Stimulated activated CD4-positive, alpha-beta T cell treated with anti-CD3 and anti-CD28 coated beads, Interleukin-2, amount 100 ng/mL, for 24 hours (primary cell): ENCODE measurements at regions not wholly inside any gene's neighbourhood (a gene's known extent, or its start where the extent isn't known, plus 50 kb on each side); places are given as distances from the start of the nearest gene placed in this dataset.
"Not testable (repeated sequence)": the region's sequence is repeated elsewhere in the genome, so short reads cannot be mapped to it uniquely, and the experiment has no call there.

Experiments
- DNase-seq, 2 donors: peaks; one replicate each; pipeline ENCODE4 v3.0.0-alpha.2; 2020

DNA sequence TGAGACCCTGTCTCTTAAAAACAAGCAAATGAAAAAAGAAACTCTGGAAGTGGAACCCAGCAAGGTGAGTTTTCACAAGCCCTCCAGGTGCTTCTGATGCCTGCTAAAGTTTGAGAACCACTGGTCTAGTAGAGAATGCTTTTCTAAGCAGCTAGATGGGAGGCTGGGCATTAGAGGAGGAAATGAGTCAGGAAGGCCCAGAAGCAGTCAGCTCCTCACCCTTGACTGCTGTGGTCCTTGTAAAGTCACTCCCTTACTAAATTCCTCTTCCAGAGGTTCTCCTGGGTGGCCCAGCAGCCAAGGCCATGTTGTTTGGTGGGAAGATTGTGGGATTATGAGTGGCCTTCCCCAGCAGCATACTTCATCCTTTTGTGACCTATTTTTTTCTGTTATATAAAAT lies 52.0 kb upstream of the FYN start:
- DNase-seq = no peak

DNA sequence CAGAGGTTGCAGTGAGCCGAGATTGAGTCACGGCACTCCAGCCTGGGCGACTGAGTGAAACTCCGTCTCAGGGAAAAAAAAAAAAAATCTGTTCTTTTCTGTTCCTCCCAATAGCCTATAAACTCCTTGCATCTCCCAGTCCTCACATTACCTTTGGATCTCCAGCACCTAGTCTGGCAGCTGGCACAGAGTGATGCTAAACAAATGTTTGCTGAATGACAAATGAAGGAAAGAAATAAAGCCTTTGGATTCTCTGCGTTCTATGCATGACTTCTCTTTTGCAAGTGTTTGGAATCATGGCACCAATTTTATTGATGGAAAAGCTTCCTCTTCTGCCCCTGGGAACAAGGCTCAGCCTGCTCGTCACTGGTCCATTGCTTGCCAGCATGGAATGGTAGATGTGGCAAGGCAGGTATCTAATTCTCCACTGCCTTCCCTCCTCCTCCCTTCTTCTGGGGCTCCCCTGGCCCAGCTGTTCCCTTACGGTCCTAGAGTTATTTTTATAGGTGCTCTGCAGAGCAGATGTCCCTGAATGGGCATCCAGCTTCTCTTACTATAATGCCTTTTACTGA lies 53.6 kb upstream of the FYN start:
- DNase-seq = no peak

DNA sequence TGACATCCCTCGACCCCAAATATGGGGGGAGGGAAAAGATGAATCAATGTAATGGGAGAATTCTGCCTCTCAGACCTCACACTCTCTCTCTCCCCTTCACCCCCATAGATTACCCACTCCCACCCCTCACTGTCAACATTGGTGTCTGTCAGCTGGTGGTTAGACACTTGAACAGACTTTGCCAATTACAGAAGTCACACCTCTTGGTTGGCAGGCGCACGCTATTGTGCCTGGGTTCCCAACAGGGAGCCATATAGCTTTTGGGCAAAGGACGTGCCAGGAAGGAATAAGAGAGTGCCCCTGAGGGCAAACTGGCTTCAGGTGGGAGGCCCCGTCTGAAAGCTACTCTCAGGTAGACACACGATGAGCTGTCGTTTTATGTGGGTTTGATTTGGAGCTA lies 54.1 kb upstream of the FYN start:
- no peak for DNase-seq

DNA sequence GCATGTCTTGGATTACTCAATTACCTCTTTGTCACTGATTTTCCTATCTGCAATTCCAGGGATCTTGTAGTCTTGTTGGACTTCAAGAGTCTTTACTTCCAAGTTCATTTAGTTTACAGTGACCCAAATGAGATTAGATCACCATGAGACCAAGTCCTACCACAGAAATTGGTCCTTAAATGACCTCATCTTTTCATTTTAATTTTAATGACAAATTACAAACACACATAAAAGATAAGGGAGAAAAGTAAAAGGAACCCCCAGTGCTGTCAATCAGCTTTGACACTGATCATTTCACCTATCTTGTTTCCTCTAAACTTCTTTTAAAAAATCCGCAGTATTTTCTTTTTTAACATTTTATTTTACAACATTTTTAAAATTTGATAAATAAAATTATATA lies 54.9 kb upstream of the FYN start:
- DNase-seq = no peak

DNA sequence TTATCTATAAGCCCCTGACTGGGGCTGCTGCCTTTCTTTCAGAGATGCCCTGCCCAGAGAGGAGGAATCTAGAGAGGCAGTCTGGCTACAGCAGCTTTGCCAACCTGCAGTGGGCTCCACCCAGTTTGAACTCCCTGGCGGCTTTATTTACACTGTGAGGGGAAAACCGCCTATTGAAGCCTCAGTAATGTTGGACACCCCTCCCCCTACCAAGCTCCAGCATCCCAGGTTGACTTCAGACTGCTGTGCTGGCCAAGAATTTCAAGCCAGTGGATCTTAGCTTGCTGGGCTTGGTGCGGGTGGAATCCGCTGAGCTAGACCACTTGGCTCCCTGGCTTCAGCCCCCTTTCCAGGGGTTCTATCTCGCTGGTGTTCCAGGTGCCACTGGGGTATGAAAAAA lies 61.4 kb upstream of the FYN start:
- not testable (repeated sequence) for DNase-seq

DNA sequence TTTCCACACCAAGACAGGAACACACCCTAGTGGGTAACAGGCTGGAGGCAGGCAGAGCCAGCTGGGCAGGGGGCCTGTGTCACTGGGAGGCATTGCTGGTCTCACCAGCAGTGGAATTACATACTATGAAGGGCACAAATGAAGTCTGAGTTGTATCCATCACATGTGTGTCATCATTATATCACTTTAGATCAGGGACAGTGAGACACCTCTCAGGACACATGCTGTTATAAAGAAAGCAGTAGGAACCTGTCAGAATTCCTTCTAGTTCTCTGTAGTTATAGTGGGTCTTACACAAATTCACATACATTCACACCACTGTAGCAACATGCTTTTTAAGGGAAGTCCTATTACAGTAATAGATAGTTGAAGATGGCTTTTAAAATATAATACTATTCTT lies 63.5 kb upstream of the FYN start:
- no peak for DNase-seq

DNA sequence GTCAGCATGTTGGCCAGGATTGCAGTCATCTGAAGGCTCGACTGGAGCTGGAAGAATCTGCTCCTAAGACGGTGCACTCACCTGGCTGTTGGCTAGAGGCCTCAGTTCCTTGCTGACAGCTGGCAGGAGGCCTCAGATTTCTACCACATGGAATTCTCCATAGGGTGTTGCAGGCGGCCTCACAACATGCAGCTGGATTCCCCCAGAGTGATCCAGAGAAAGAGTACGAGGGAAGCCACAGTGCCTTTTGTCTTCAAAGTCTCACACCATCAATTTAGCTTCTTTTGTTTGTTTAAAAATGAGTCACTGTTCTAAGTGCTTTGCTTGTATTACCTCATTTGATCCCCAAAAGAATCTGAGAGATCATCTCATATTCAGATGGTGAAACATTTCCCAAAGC lies 65.5 kb upstream of the FYN start:
- DNase-seq = no peak

DNA sequence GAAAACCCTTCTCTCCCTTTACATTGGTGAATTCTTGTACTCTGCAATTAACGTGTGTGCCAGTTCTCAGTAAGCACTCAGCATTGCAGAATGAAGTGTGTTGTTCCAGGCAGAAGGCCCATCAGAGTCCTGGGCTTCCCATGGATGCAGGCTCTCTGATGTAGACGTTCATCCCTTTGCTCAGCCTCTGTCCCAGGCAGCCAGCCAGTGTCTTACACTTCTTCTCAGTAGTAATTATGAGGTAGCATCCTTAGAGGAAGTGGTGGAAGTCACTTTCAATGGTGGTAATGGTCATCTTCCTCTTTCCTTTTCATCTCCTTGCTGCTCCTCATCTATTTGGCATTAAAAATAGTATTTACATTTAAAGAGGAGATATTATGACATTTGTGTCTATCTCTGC lies 66.7 kb upstream of the FYN start:
- DNase-seq = no peak

DNA sequence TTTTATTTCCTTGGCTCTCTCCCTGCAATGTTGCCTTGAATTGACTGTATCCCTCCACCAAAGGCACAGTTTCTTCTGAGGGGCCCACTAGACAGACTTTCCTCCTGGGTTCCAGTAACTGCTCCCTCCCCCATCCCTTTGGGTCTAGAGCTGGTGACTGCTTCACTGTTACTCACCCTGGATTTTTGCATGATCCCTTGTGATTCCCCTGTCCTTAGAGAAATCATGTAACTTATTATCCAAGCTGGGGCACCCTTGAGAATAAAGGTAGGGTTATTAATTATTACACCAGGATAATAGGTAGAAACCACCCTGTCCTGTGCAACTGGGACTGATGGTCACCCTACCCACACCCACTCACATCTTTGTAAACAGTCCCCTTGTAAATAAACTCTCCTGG lies 67.5 kb upstream of the FYN start:
- DNase-seq = no peak

DNA sequence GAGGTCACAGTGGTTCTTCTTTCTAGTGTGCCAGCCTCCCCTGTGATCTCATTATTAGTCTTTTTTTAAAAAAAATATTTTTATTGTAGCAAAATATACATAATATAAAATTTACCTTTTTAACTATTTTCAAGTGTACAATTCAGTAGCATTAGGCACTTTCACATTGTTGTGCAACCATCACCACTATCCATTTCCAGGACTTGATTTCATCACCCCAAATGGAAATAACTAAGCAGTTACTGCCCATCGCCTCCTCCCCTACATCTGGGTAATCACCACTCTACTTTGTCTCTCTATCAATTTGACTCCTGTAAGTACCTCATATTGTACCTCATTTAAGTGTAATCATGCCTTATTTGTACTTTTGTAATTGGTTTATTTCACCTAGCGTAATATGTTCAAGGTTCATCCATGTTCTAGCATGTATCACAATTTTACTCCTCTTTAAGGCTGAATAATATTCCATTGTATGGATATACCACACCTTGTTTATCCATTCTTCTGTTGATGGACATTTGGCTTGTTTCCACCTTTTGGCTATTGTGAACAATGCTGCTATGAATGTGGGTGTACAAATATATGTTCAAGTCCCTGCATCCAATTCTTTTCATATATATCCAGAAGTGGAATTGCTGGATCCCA lies 68.6 kb upstream of the FYN start:
- no peak for DNase-seq

DNA sequence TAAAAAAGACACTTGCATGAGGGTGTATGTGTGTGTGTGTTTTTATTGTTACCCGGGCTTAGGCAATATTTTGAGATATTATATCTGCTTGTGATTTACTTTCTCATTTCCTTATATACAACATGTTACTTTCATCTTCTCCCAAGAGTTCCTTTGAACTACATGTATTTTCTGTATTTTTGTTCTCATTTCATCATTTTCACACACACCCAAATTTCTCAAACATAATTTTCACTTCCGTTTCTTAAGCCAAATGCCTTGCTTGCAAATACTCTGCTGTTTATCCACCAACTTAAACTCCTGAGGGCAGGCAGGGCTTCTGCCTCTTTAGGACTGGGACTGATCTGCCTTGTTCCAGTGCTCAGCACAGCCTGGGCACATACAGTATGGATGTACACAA lies 69.3 kb upstream of the FYN start:
- DNase-seq = no peak

DNA sequence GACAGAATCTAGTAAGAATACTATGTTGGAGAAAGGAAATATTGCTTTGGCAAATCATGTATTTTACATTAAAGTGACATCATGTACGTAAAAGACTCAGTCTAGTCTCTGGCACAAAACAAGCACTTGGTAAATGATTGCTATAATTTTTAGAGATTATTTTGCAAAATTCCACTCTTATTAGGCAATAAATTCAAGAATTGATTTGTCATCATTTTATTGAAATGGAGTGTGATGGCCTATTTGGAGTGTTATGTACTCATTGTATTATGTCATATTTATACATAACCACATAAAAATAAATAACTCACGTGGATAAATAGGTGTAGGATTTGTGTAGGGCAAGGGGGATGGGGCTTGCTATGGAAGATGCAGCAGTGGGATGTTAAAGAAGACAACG lies 70.0 kb upstream of the FYN start:
- DNase-seq = no peak

DNA sequence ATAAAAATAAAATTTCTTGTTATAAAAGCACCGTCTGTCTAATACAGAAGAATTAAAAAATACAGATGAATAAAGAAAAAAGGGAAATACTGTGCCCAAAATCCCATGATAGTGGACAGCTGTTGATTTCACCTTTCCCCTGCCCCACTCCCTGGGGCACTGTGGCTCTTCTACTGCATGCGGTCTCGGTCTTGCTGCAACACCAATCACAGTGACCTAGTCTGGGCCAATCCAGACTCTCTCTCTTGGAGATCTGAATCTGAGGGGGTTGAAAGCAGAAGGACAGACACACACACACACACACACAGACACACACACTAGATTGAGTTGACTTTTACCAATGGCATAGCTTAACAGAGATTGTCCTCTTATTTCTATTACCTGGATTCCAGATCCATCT lies 70.5 kb upstream of the FYN start:
- no peak for DNase-seq

DNA sequence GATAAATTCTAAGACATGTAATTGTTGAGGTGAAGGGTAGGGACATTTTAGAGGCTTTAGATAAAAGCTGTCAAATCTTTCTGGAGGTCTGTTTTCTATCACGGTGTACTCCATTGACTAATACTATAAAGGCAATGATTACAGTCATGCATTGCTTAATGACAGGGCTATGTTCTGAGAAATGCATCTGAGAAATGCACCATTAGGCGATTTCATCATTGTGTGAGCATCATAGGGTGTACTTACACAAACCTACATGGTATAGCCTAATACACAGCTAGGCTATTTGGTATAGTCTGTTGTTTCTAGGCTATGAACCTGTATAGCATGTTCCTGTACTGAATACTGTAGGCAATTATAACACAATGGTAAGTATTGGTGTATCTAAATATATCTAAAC lies 71.3 kb upstream of the FYN start:
- no peak for DNase-seq

DNA sequence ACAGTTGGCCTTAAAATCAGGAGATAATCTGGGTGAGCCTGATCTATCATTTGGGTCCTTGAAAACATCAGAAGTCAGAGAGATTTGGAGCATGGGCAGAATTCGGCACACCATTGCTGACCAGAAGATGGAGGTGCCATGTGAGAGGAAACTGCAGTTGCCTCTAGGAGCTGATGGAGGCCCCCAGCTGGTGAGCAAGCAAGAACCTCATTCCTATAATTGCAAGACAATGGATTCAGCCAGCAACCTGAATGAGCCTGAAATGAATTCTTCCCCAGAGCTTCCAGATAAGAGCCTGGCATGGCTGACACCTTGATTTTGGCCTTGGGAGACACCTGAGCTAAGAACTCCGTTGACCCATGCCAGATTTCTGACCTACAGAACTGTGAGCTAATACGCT lies 76.3 kb upstream of the FYN start:
- no peak for DNase-seq

DNA sequence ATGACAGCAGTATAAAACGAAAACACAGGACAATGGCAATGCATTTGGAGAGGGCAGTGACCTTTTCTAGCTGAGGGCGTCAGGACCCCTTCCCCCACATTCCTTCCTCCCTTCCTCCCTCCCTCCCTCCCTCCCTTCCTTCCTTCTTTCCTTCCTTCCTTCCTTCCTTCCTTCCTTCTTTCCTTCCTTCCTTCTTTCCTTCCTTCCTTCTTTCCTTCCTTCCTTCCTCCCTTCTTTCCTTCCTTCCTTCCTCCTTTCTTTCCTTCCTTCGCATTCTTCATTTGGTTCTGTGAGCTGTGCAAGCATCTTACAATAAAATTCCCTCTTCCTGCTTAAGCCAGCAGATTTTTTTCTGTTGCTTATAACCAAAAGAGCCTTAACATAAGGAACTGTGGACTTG lies 76.7 kb upstream of the FYN start:
- not testable (repeated sequence) for DNase-seq

DNA sequence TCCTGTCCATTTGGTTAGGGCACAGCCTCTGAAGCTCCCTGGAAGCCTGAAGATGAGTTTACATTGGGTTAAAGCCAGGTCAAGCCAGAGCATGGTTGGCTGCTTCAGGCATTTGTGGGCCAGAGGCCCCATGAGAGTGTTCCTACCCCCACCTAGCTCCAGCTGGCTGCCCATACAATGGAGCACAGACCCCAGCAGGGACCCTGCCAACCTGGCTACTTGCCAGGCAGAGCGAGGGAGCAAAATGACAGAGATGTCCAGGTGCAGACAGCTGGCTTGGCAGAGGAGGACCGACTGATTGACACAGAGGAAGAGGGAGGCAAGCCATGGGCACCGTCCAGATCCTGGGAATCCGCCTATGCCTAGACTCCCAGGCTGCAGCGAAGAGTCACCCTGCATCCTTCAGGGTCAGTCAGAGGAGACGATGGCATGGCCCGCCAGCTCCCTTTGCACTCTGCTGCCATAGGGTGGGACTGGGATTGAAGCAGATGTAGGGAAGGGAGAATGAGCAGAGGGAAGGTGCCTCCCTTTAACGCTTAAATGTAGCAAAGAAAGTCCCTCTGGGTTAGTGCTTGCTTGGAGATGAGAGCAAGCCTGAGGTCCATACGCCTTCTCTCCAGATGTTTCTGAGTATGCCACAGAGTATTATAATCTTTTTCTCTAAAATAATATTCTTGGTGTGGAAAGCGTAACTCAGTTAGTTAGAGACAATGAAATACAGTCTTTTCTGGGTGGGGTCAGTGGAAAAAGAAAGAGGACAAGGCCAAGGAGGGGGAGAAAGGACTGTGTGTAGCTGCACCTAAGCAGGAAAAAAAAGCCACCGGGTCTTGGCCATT lies 77.6 kb upstream of the FYN start:
- DNase-seq = no peak

DNA sequence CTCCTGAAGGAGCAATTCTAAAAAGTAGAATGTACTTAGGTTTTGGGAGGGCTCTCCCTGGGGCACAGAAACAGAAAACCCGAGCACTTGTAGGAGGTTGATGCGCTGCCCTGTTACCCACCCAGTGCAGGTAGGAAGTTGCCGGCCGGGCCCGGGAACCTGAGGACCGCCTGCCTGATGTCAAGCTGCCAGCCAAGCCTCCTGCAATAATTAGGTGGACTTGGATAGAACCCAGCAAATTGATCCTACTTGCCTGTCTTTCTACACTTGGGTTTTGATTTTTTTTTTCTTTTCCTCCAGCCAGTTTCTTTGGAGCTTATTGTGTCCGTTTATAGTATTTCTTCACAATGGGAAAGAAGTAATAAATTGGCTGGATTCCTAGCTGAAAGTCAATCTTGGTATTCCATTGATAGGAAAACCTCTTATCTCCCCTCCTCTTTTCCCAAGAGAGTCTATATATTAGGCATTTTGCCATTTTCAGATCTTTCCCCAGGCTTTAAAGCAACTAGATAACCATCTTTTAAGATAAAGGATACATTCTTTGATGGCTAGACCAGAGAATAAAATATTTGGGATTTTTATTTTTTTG lies 78.3 kb upstream of the FYN start:
- no peak for DNase-seq

DNA sequence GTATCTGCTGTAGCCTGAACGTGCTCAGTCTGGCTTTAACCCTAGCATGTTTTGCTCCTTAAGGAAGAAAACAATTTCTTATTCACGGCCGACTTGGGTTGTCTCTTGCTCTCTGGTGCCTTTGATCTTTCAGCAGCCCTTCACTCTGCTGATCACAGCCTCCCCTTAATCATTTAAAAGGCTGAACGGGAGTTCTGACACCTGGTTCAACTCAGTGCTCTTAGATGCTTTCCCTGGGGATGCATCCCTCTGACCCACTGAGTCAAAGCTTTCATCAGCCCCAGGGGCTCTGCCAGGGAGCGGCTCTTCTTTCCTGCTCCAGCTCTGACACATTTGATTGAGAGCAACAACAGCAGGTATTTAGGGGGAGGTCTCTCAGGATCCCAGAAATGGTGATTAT lies 79.0 kb upstream of the FYN start:
- no peak for DNase-seq

DNA sequence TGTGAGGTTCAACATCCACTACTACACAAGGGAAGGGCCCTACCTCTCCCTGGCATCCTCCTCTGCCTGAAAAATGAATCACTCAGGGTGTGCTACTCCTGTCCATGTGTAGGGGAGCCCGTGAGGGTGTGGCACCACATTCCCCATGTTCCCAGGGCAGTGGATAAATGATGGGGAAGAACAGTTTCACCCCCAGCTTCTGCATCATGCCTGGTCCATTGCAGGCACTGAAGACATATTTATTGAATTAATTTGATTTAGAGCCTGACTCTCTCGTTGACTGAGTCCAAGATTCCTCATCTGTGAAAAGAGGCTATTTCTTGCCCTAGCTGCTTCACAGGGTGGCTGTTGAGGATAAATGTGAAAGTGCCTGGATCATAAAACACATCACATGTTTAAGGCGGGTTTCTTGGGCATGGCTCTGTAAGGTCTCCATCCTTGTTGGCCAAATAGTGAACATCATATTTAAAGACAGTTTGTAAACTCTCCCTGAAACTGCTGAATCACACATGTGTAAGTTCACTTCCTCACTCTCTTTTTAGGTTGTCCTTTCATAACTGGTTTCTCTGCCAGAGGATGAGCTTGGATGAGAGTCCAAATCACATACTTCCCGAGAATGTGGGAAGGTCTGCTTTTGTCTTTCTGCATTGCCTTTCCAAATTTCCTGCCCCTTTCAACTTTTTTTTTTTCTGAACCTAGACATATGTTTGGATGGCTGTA lies 79.7 kb upstream of the FYN start:
- DNase-seq = no peak

DNA sequence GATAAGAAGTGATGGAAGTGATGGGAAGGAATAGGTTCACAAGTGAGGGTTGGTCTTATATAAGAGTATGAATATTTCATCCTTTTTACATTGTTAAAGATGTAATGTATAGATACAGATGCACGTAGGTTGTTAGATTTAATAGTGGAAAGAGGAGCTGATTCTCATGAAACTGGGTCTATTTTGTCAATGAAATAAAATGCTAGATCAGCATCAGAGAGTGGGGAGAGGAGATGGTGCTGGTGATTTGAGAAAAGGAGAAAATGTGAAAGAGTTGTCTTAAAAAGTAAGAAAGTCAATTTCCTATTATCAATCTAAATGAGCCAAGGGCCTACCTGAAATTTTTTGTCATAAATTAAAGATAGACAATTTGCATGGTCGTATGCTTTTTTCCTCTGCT lies 82.8 kb upstream of the FYN start:
- DNase-seq = no peak

DNA sequence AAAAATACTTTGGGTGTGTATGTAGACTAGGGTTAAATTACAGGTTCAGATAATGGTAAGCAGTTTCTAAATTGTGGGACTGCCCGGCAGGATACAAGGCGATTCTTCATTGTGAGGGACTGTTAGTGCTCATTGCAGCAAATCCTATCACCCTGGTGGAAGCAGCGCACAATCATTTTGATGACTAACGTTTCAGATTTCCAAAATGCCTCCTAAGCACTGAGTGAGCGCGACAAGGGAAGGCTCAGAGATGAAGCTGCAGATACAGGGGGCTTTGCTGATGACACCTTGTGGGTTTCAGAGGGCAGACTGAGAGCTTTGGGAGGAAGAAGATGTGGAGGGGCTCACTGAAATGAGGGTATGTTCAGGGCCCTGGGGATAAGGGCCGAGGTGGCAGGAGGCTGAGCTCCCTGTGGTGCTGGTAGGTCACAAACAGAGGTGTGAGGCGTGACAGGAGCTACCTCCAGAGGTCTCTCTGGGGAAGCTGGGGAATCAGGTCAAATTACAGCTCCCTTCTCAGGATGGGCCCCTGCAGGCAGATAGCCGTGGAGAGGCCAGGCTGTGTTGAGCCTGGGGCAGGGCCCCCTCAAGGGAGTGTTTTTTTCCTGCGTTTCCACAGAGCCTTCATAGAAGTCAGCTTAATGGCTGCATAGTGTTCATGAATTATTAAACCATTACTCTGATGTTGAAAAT lies 84.5 kb upstream of the FYN start:
- no peak for DNase-seq

DNA sequence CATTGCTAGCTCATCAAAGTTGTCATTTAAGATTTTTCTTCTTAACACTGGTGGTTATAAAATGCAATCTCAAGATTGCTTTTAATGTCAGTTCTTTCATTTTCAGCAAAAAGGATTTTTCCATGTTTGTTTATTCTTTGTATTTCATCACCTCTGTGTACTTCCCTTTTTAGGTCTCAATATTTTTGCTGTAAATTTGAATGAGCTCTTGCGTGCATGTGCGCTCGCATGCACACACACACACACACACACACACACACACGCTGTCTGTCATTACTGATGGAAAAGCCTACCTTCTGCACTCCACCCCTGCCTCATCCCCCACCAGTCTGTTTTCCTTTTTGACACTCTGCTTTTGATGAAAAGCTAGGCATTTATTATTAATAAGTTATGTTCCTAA lies 85.3 kb upstream of the FYN start:
- no peak for DNase-seq
